Endometrium (tissue), 2 donors: ENCODE measurements at regions not wholly inside any gene's neighbourhood (a gene's known extent, or its start where the extent isn't known, plus 50 kb on each side); places are given as distances from the start of the nearest gene placed in this dataset.
"Not testable (repeated sequence)": the region's sequence is repeated elsewhere in the genome, so short reads cannot be mapped to it uniquely, and the experiment has no call there.

Experiments used
- FAIRE-seq: peaks from 2 replicates; lab custom pipeline; 2012; peaks lifted over from hg19 to GRCh38; lab: Jason Lieb, UNC
- donor health status: control.
- donor health status: control.

GRCh38 chr1:186775881-186776560 lies 52.7 kb upstream of the PLA2G4A start:
- FAIRE-seq: no peak

GRCh38 chr1:186775036-186775435 lies 53.7 kb upstream of the PLA2G4A start:
- no peak for FAIRE-seq

- FAIRE-seq: no peak
These were observed 56.5 kb upstream of the PLA2G4A start for GRCh38 chr1:186772228-186772627.

GRCh38 chr1:186770421-186770820 lies 58.3 kb upstream of the PLA2G4A start:
- no peak for FAIRE-seq

GRCh38 chr1:186768906-186769305 lies 59.8 kb upstream of the PLA2G4A start:
- no peak for FAIRE-seq

GRCh38 chr1:186765446-186765845 lies 63.3 kb upstream of the PLA2G4A start:
- no peak for FAIRE-seq

GRCh38 chr1:186763107-186763506 lies 65.6 kb upstream of the PLA2G4A start:
- no peak for FAIRE-seq

GRCh38 chr1:186762653-186763052 lies 66.1 kb upstream of the PLA2G4A start:
- no peak for FAIRE-seq

- FAIRE-seq: no peak
These were observed 67.4 kb upstream of the PLA2G4A start for GRCh38 chr1:186761358-186761757.

GRCh38 chr1:186760446-186760845 lies 68.3 kb upstream of the PLA2G4A start:
- no peak for FAIRE-seq

- FAIRE-seq: not testable (repeated sequence)
These were observed 69.7 kb upstream of the PLA2G4A start for GRCh38 chr1:186758896-186759606.

- no peak for FAIRE-seq
These were observed 70.9 kb upstream of the PLA2G4A start for GRCh38 chr1:186757851-186758250.

- FAIRE-seq: peak; percentile 65
These were observed 74.1 kb upstream of the PLA2G4A start for GRCh38 chr1:186754542-186755145.

GRCh38 chr1:186753241-186753640 lies 73.0 kb upstream of the PTGS2 start:
- no peak for FAIRE-seq

- FAIRE-seq: no peak
These were observed 70.0 kb upstream of the PTGS2 start for GRCh38 chr1:186750257-186750656.

GRCh38 chr1:186749820-186750219 lies 69.6 kb upstream of the PTGS2 start:
- FAIRE-seq: no peak

- FAIRE-seq: no peak
These were observed 67.4 kb upstream of the PTGS2 start for GRCh38 chr1:186747661-186748060.

GRCh38 chr1:186745531-186746146 lies 65.4 kb upstream of the PTGS2 start:
- FAIRE-seq: no peak

GRCh38 chr1:186741640-186742039 lies 61.4 kb upstream of the PTGS2 start:
- no peak for FAIRE-seq

GRCh38 chr1:186740324-186740723 lies 60.1 kb upstream of the PTGS2 start:
- FAIRE-seq: no peak

- FAIRE-seq: no peak
These were observed 59.3 kb upstream of the PTGS2 start for GRCh38 chr1:186739515-186739914.

- no peak for FAIRE-seq
These were observed 58.7 kb upstream of the PTGS2 start for GRCh38 chr1:186738926-186739325.
